ENCODE measurements at regions not wholly inside any gene's neighbourhood (a gene's known extent, or its start where the extent isn't known, plus 50 kb on each side); places are given as distances from the start of the nearest gene placed in this dataset.

- FAIRE-seq (no peak), DNase-seq (ENCODE audit: low spot score) (no peak)
These were observed 160.3 kb downstream of the PTEN start for GRCh38 chr10:88023676-88024075.

- DNase-seq (ENCODE audit: low spot score), result no peak
- no peak for FAIRE-seq
These were observed 162.6 kb downstream of the PTEN start for GRCh38 chr10:88026031-88026430.

- no peak for DNase-seq (ENCODE audit: low spot score)
- no peak for FAIRE-seq
These were observed 164.1 kb downstream of the PTEN start for GRCh38 chr10:88027570-88027969.

- FAIRE-seq, result no peak
- no peak for DNase-seq (ENCODE audit: low spot score)
These were observed 164.6 kb downstream of the PTEN start for GRCh38 chr10:88028072-88028471.

GRCh38 chr10:88028654-88029053, 165.2 kb downstream of the PTEN start:
- FAIRE-seq (no peak), DNase-seq (ENCODE audit: low spot score) (no peak)

GRCh38 chr10:88032566-88032965, 169.1 kb downstream of the PTEN start:
- FAIRE-seq (no peak), DNase-seq (ENCODE audit: low spot score) (peak; percentile 24)

GRCh38 chr10:88033385-88033784, 170.0 kb downstream of the PTEN start:
- DNase-seq (ENCODE audit: low spot score), result no peak
- no peak for FAIRE-seq

- FAIRE-seq, result no peak
- no peak for DNase-seq (ENCODE audit: low spot score)
These were observed 170.4 kb downstream of the PTEN start for GRCh38 chr10:88033793-88034192.

- no peak for DNase-seq (ENCODE audit: low spot score)
These were observed 172.7 kb downstream of the PTEN start for GRCh38 chr10:88036126-88036525.

GRCh38 chr10:88037623-88038022, 174.2 kb downstream of the PTEN start:
- no peak for FAIRE-seq
- DNase-seq (ENCODE audit: low spot score), result no peak

More at GRCh38 chr10:88036126-88036525, 172.7 kb downstream of the PTEN start:
- no peak for FAIRE-seq

- FAIRE-seq (no peak), DNase-seq (ENCODE audit: low spot score) (no peak)
These were observed 174.8 kb downstream of the PTEN start for GRCh38 chr10:88038268-88038667.

GRCh38 chr10:88039496-88040200, 176.2 kb downstream of the PTEN start:
- DNase-seq (ENCODE audit: low spot score) (no peak), FAIRE-seq (no peak)

GRCh38 chr10:88041243-88042159, 178.1 kb downstream of the PTEN start:
- no peak for FAIRE-seq
- DNase-seq (ENCODE audit: low spot score), result no peak

GRCh38 chr10:88042160-88043100, 179.0 kb downstream of the PTEN start:
- FAIRE-seq, result no peak
- DNase-seq (ENCODE audit: low spot score), result no peak

GRCh38 chr10:88045096-88045495, 181.7 kb downstream of the PTEN start:
- no peak for DNase-seq (ENCODE audit: low spot score)
- FAIRE-seq, result no peak

GRCh38 chr10:88045656-88046415, 182.4 kb downstream of the PTEN start:
- FAIRE-seq (no peak), DNase-seq (ENCODE audit: low spot score) (no peak)

GRCh38 chr10:88047579-88047978, 184.2 kb downstream of the PTEN start:
- DNase-seq (ENCODE audit: low spot score) (no peak), FAIRE-seq (no peak)

GRCh38 chr10:88048312-88048711, 184.9 kb downstream of the PTEN start:
- FAIRE-seq (no peak), DNase-seq (ENCODE audit: low spot score) (no peak)

- no peak for FAIRE-seq
- DNase-seq (ENCODE audit: low spot score), result no peak
These were observed 185.8 kb downstream of the PTEN start for GRCh38 chr10:88049204-88049603.

GRCh38 chr10:88057720-88058119, 194.3 kb downstream of the PTEN start:
- no peak for DNase-seq (ENCODE audit: low spot score)
- no peak for FAIRE-seq

- no peak for FAIRE-seq
- no peak for DNase-seq (ENCODE audit: low spot score)
These were observed 195.3 kb downstream of the PTEN start for GRCh38 chr10:88058750-88059149.

Data from urothelium cell line (cell line).